ENCODE measurements at regions not wholly inside any gene's neighbourhood (a gene's known extent, or its start where the extent isn't known, plus 50 kb on each side); places are given as distances from the start of the nearest gene placed in this dataset.

GRCh38 chr5:61650661-61651060 is 318.6 kb downstream of the ZSWIM6 start:
- H3K27me3 ChIP-seq (ENCODE audit: control insufficient read depth in 1 of 2, insufficient read depth in 2 of 2, low read length in 2 of 2), result peaks cover 3 to 4% of the 10 kb centered on the region in 2 donors
- no peak overlapping the region for H3K9ac ChIP-seq (ENCODE audit: low read depth in 1 of 2, low read length in 2 of 2)
- no peaks in the 10 kb centered on the region for H3K36me3 ChIP-seq (ENCODE audit: control insufficient read depth in 1 of 2, insufficient read depth in 2 of 2, low read length in 2 of 2)
- H3K27ac ChIP-seq (ENCODE audit: low read depth, low read length), result no peak overlapping the region
- no peak overlapping the region for H3K4me3 ChIP-seq (ENCODE audit: low read depth in 1 of 2, low read length in 2 of 2)
- H3K4me1 ChIP-seq (ENCODE audit: control insufficient read depth in 1 of 2, insufficient read depth in 2 of 2, low read length in 2 of 2), result no peaks in the 10 kb centered on the region
- H3K9me3 ChIP-seq (ENCODE audit: control insufficient read depth in 1 of 2, low read length in 2 of 2), result no peaks in the 10 kb centered on the region

DNA sequence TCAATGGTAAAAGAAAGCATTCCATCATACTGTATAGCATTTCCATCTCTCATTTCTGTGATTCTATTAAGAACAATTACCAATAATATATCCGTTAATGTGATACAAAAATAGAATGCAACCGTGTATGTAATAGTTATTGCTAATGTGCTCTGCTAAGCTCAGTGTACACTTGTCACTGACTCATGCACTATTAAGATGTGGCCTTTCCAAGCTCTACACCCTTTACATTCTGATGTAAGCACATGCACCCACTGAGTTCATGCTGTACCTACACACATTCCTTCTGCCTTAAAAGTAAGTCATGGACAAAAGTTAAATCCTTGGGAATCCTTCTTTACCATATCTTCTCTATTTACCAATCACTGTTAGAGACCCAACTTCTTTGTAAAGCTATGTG is 319.1 kb downstream of the ZSWIM6 start:
- H3K4me3 ChIP-seq (ENCODE audit: low read depth in 1 of 2, low read length in 2 of 2), result no peak overlapping the region
- no peaks in the 10 kb centered on the region for H3K4me1 ChIP-seq (ENCODE audit: control insufficient read depth in 1 of 2, insufficient read depth in 2 of 2, low read length in 2 of 2)
- H3K27me3 ChIP-seq (ENCODE audit: control insufficient read depth in 1 of 2, insufficient read depth in 2 of 2, low read length in 2 of 2), result peaks cover 3 to 4% of the 10 kb centered on the region in 2 donors
- H3K36me3 ChIP-seq (ENCODE audit: control insufficient read depth in 1 of 2, insufficient read depth in 2 of 2, low read length in 2 of 2), result no peaks in the 10 kb centered on the region
- no peak overlapping the region for H3K9ac ChIP-seq (ENCODE audit: low read depth in 1 of 2, low read length in 2 of 2)
- no peak overlapping the region for H3K27ac ChIP-seq (ENCODE audit: low read depth, low read length)
- H3K9me3 ChIP-seq (ENCODE audit: control insufficient read depth in 1 of 2, low read length in 2 of 2), result no peaks in the 10 kb centered on the region

- H3K36me3 ChIP-seq (ENCODE audit: control insufficient read depth in 1 of 2, insufficient read depth in 2 of 2, low read length in 2 of 2), result no peaks in the 10 kb centered on the region
- no peak overlapping the region for H3K9ac ChIP-seq (ENCODE audit: low read depth in 1 of 2, low read length in 2 of 2)
- no peaks in the 10 kb centered on the region for H3K27me3 ChIP-seq (ENCODE audit: control insufficient read depth in 1 of 2, insufficient read depth in 2 of 2, low read length in 2 of 2)
- no peak overlapping the region for H3K4me3 ChIP-seq (ENCODE audit: low read depth in 1 of 2, low read length in 2 of 2)
- H3K4me1 ChIP-seq (ENCODE audit: control insufficient read depth in 1 of 2, insufficient read depth in 2 of 2, low read length in 2 of 2), result no peaks in the 10 kb centered on the region
- H3K27ac ChIP-seq (ENCODE audit: low read depth, low read length), result no peak overlapping the region
- no peaks in the 10 kb centered on the region for H3K9me3 ChIP-seq (ENCODE audit: control insufficient read depth in 1 of 2, low read length in 2 of 2)
These were observed 320.9 kb downstream of the ZSWIM6 start for GRCh38 chr5:61652916-61653315.

GRCh38 chr5:61653807-61654580 is 321.9 kb downstream of the ZSWIM6 start:
- Histone ChIP-seq H3K27me3 (ENCODE audit: control insufficient read depth in 1 of 2, insufficient read depth in 2 of 2, low read length in 2 of 2) (no peaks in the 10 kb centered on the region), H3K27ac (ENCODE audit: low read depth, low read length) (no peak overlapping the region), H3K4me1 (ENCODE audit: control insufficient read depth in 1 of 2, insufficient read depth in 2 of 2, low read length in 2 of 2) (peaks cover 4% of the 10 kb centered on the region in 2 donors)

DNA sequence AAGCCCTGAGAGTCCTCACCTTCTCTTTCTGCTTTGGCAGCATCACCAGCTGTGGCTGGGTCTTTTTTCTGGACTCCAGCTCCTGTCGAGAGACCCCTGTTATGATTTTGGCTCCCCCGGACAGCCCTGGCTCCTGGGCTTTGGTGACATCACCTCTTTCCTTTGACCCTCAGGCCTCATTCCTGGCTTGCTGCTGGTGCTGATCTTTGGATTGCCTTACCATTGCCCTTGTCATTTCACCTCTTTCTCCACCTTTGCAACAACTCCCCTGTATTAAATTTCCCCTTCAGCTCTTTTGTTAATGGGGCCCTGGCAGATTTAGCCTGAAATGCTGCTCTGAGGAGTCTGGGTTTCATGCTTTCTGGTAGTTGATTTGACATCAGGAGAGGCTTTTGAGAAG is 322.8 kb downstream of the ZSWIM6 start:
- Histone ChIP-seq H3K9me3 (ENCODE audit: control insufficient read depth in 1 of 2, low read length in 2 of 2) (no peaks in the 10 kb centered on the region), H3K36me3 (ENCODE audit: control insufficient read depth in 1 of 2, insufficient read depth in 2 of 2, low read length in 2 of 2) (no peaks in the 10 kb centered on the region), H3K4me1 (ENCODE audit: control insufficient read depth in 1 of 2, insufficient read depth in 2 of 2, low read length in 2 of 2) (peaks cover 5% of the 10 kb centered on the region in 2 donors), H3K27me3 (ENCODE audit: control insufficient read depth in 1 of 2, insufficient read depth in 2 of 2, low read length in 2 of 2) (no peaks in the 10 kb centered on the region), H3K4me3 (ENCODE audit: low read depth in 1 of 2, low read length in 2 of 2) (no peak overlapping the region), H3K9ac (ENCODE audit: low read depth in 1 of 2, low read length in 2 of 2) (no peak overlapping the region), H3K27ac (ENCODE audit: low read depth, low read length) (no peak overlapping the region)

More at GRCh38 chr5:61653807-61654580, 321.9 kb downstream of the ZSWIM6 start:
- Histone ChIP-seq H3K9ac (ENCODE audit: low read depth in 1 of 2, low read length in 2 of 2) (no peak overlapping the region), H3K9me3 (ENCODE audit: control insufficient read depth in 1 of 2, low read length in 2 of 2) (no peaks in the 10 kb centered on the region), H3K4me3 (ENCODE audit: low read depth in 1 of 2, low read length in 2 of 2) (no peak overlapping the region), H3K36me3 (ENCODE audit: control insufficient read depth in 1 of 2, insufficient read depth in 2 of 2, low read length in 2 of 2) (no peaks in the 10 kb centered on the region)

- peaks cover 5% of the 10 kb centered on the region in 2 donors for H3K4me1 ChIP-seq (ENCODE audit: control insufficient read depth in 1 of 2, insufficient read depth in 2 of 2, low read length in 2 of 2)
- H3K36me3 ChIP-seq (ENCODE audit: control insufficient read depth in 1 of 2, insufficient read depth in 2 of 2, low read length in 2 of 2), result no peaks in the 10 kb centered on the region
- H3K27ac ChIP-seq (ENCODE audit: low read depth, low read length), result no peak overlapping the region
- no peaks in the 10 kb centered on the region for H3K27me3 ChIP-seq (ENCODE audit: control insufficient read depth in 1 of 2, insufficient read depth in 2 of 2, low read length in 2 of 2)
- no peak overlapping the region for H3K9ac ChIP-seq (ENCODE audit: low read depth in 1 of 2, low read length in 2 of 2)
- no peaks in the 10 kb centered on the region for H3K9me3 ChIP-seq (ENCODE audit: control insufficient read depth in 1 of 2, low read length in 2 of 2)
- H3K4me3 ChIP-seq (ENCODE audit: low read depth in 1 of 2, low read length in 2 of 2), result no peak overlapping the region
These were observed 325.0 kb downstream of the ZSWIM6 start for GRCh38 chr5:61657010-61657409.

GRCh38 chr5:61657686-61658085 is 325.6 kb downstream of the ZSWIM6 start:
- H3K27me3 ChIP-seq (ENCODE audit: control insufficient read depth in 1 of 2, insufficient read depth in 2 of 2, low read length in 2 of 2), result no peaks in the 10 kb centered on the region
- no peak overlapping the region for H3K9ac ChIP-seq (ENCODE audit: low read depth in 1 of 2, low read length in 2 of 2)
- peaks cover 5% of the 10 kb centered on the region in 2 donors for H3K4me1 ChIP-seq (ENCODE audit: control insufficient read depth in 1 of 2, insufficient read depth in 2 of 2, low read length in 2 of 2)
- H3K4me3 ChIP-seq (ENCODE audit: low read depth in 1 of 2, low read length in 2 of 2), result no peak overlapping the region
- no peak overlapping the region for H3K27ac ChIP-seq (ENCODE audit: low read depth, low read length)
- no peaks in the 10 kb centered on the region for H3K9me3 ChIP-seq (ENCODE audit: control insufficient read depth in 1 of 2, low read length in 2 of 2)
- no peaks in the 10 kb centered on the region for H3K36me3 ChIP-seq (ENCODE audit: control insufficient read depth in 1 of 2, insufficient read depth in 2 of 2, low read length in 2 of 2)

DNA sequence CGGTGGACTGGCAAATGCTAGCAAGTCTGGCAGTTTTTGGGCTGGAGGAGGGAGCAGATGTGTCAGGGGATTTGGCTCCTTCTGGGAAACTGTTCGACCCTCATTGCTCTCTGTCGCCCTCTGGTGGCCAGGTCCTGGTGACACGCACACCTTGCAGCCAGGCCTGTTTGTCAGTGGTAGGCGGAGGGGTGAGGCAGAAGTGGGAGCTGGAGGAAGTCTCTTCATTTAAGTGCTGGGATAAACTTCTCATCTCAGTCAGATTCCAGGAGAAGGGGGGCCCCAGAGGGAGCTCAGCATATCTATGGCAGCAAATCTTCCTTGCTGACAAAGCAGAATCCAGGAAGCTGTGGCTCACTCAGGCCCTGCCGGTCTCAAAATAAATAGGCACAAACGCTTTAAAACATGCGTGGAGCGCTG is 326.5 kb downstream of the ZSWIM6 start:
- Histone ChIP-seq H3K9me3 (ENCODE audit: control insufficient read depth in 1 of 2, low read length in 2 of 2) (no peaks in the 10 kb centered on the region), H3K4me3 (ENCODE audit: low read depth in 1 of 2, low read length in 2 of 2) (peak overlapping the region; percentile 53 to 54), H3K9ac (ENCODE audit: low read depth in 1 of 2, low read length in 2 of 2) (no peak overlapping the region), H3K27me3 (ENCODE audit: control insufficient read depth in 1 of 2, insufficient read depth in 2 of 2, low read length in 2 of 2) (no peaks in the 10 kb centered on the region), H3K27ac (ENCODE audit: low read depth, low read length) (no peak overlapping the region), H3K4me1 (ENCODE audit: control insufficient read depth in 1 of 2, insufficient read depth in 2 of 2, low read length in 2 of 2) (peaks cover 5% of the 10 kb centered on the region in 2 donors), H3K36me3 (ENCODE audit: control insufficient read depth in 1 of 2, insufficient read depth in 2 of 2, low read length in 2 of 2) (no peaks in the 10 kb centered on the region)

DNA sequence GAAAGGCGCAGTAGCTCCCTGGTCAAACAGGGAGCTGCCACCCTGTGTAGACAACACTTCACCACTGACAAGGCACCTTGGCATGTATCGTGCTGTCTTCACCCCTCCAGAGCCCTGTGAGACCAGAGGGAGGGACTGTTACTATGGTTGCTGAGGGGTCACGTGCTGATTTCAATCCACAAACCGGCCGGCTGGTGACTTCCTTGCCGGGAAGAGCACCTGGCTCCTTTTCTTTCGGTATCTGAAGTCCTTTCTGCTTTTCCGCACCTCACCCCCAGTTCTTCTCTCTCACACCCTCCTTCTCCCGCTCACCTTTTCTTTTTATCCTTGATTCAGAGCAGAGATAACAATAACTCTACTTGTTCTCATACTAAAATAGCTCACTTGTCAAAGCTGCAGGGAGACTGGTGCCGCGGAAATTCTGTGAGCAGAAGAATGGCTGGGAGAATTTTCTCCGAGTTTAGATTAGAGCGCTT is 327.2 kb downstream of the ZSWIM6 start:
- H3K4me3 ChIP-seq (ENCODE audit: low read depth in 1 of 2, low read length in 2 of 2), result peak overlapping the region; percentile 53 to 54
- peaks cover 5% of the 10 kb centered on the region in 2 donors for H3K4me1 ChIP-seq (ENCODE audit: control insufficient read depth in 1 of 2, insufficient read depth in 2 of 2, low read length in 2 of 2)
- H3K27ac ChIP-seq (ENCODE audit: low read depth, low read length), result no peak overlapping the region
- peak overlapping the region in 1 of 2 donors; percentile 10 for H3K9ac ChIP-seq (ENCODE audit: low read depth in 1 of 2, low read length in 2 of 2)
- H3K36me3 ChIP-seq (ENCODE audit: control insufficient read depth in 1 of 2, insufficient read depth in 2 of 2, low read length in 2 of 2), result no peaks in the 10 kb centered on the region
- H3K27me3 ChIP-seq (ENCODE audit: control insufficient read depth in 1 of 2, insufficient read depth in 2 of 2, low read length in 2 of 2), result no peaks in the 10 kb centered on the region
- no peaks in the 10 kb centered on the region for H3K9me3 ChIP-seq (ENCODE audit: control insufficient read depth in 1 of 2, low read length in 2 of 2)

- H3K9ac ChIP-seq (ENCODE audit: low read depth in 1 of 2, low read length in 2 of 2), result no peak overlapping the region
- no peaks in the 10 kb centered on the region for H3K9me3 ChIP-seq (ENCODE audit: control insufficient read depth in 1 of 2, low read length in 2 of 2)
- peaks cover 11 to 19% of the 10 kb centered on the region in 2 donors for H3K4me1 ChIP-seq (ENCODE audit: control insufficient read depth in 1 of 2, insufficient read depth in 2 of 2, low read length in 2 of 2)
- H3K36me3 ChIP-seq (ENCODE audit: control insufficient read depth in 1 of 2, insufficient read depth in 2 of 2, low read length in 2 of 2), result no peaks in the 10 kb centered on the region
- H3K27ac ChIP-seq (ENCODE audit: low read depth, low read length), result no peak overlapping the region
- no peak overlapping the region for H3K4me3 ChIP-seq (ENCODE audit: low read depth in 1 of 2, low read length in 2 of 2)
- H3K27me3 ChIP-seq (ENCODE audit: control insufficient read depth in 1 of 2, insufficient read depth in 2 of 2, low read length in 2 of 2), result no peaks in the 10 kb centered on the region
These were observed 330.6 kb downstream of the ZSWIM6 start for GRCh38 chr5:61662670-61663069.
